ENCODE measurements at regions not wholly inside any gene's neighbourhood (a gene's known extent, or its start where the extent isn't known, plus 50 kb on each side); places are given as distances from the start of the nearest gene placed in this dataset.

DNA sequence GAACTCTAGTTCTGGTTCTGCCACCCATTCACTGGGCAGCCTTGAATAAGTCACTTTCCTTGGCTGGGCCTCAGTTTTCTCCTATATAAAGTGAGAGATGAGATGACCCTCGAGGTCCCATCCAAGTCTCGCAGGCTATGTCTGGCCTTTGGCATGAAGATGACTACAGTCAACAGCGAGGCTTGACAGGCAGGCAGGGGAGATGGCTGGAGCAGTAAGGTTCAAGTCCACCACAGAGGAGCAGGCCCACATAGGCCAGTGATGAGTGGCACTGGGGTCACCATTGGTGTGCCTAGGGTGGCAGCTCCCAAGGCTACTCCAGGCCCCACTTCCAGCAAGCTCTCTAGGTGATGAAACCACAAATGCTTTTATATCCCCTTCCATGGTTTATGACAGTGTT is 161.4 kb downstream of the ZFP36L2 start:
- TF ChIP-seq, protein P1, sequence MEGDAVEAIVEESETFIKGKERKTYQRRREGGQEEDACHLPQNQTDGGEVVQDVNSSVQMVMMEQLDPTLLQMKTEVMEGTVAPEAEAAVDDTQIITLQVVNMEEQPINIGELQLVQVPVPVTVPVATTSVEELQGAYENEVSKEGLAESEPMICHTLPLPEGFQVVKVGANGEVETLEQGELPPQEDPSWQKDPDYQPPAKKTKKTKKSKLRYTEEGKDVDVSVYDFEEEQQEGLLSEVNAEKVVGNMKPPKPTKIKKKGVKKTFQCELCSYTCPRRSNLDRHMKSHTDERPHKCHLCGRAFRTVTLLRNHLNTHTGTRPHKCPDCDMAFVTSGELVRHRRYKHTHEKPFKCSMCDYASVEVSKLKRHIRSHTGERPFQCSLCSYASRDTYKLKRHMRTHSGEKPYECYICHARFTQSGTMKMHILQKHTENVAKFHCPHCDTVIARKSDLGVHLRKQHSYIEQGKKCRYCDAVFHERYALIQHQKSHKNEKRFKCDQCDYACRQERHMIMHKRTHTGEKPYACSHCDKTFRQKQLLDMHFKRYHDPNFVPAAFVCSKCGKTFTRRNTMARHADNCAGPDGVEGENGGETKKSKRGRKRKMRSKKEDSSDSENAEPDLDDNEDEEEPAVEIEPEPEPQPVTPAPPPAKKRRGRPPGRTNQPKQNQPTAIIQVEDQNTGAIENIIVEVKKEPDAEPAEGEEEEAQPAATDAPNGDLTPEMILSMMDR (conservative IDR thresholded peaks at IDR 0.05; ENCODE audit: low read length): no peak
- no peak for TF ChIP-seq EZH2phosphoT487 (IDR thresholded peaks at IDR 0.05; ENCODE audit: borderline replicate concordance)

All from Loucy (cell line).